HCT116 (cell line): ENCODE measurements at regions not wholly inside any gene's neighbourhood (a gene's known extent, or its start where the extent isn't known, plus 50 kb on each side); places are given as distances from the start of the nearest gene placed in this dataset.

Experiments used
- ATAC-seq: fragments of 200-7000 bp; cut with Tn5 transposase; 2 replicates; pipeline ENCODE4 v1.9.1; 2020; ENCODE audit warnings: mild to moderate bottlenecking, moderate library complexity
- BruUV-seq: library from RNA; stranded (reverse); fragments of 400-500 nt; replicated peaks from 2 replicates; lab custom pipeline; 2021; lab: Mats Ljungman, UMichigan
- CTCF ChIA-PET: fragments of 300-600 bp; sonication (Branson Sonifier 250); formaldehyde crosslinking; loops from one replicate; lab custom pipeline; 2021; ENCODE audit warnings: antibody characterized with exemption; lab: Charles Lee
- POLR2A ChIA-PET: fragments of 300-600, 350-600 bp; sonication (Branson Sonifier 250); formaldehyde crosslinking; loops from one replicate; lab custom pipeline; 2021; ENCODE audit warnings: antibody characterized with exemption; lab: Charles Lee
- RAD21 ChIA-PET, 2 experiments: fragments of 300-600 bp; sonication (Branson Sonifier 250); formaldehyde crosslinking; loops; one replicate each; lab custom pipeline; 2023; ENCODE audit warnings: low total read pairs in 2 of 2; ENCODE audit not compliant: uncharacterized antibody in 2 of 2, unreplicated experiment in 2 of 2, low non-redundant PET in 1 of 2; lab: Charles Lee
- DNase-seq: peaks from one replicate; pipeline ENCODE4 v3.0.0-alpha.2; 2010; ENCODE audit warnings: low read depth, low spot score
- H2AFZ ChIP-seq: fragments of 200-600 bp; shearing (Covaris generic), sonication (generic); 2 replicates; pipeline ENCODE4 v1.6.1; 2017; ENCODE audit warnings: low read depth, mixed run types, mixed read lengths, antibody characterized with exemption, low read length; ENCODE audit not compliant: poor library complexity, severe bottlenecking
- H3K27ac ChIP-seq: 2 replicates; pipeline ENCODE4 v1.5.1; 2012; ENCODE audit warnings: low read depth, low read length
- H3K27me3 ChIP-seq: fragments of 200-600 bp; sonication (generic); 2 replicates; pipeline ENCODE4 v1.6.1; 2016; ENCODE audit warnings: mixed run types, low read length, mixed read lengths; ENCODE audit not compliant: insufficient read depth
- H3K36me3 ChIP-seq, 2 experiments: fragments of 200-500 bp in 1 of 2; fragments of 200-600 bp in 1 of 2; sonication (Bioruptor generic) in 1 of 2; sonication (generic) in 1 of 2; 2 replicates each; pipeline versions ENCODE4 v1.5.1 to v1.6.1; 2014 to 2016; ENCODE audit warnings: low read length in 2 of 2, inconsistent platforms in 1 of 2, mixed read lengths in 1 of 2, mixed run types in 1 of 2; ENCODE audit not compliant: insufficient read depth in 2 of 2, control insufficient read depth in 1 of 2
- H3K4me1 ChIP-seq, 2 experiments: fragments of 200-600 bp in 1 of 2; sonication (generic) in 1 of 2; 2 replicates each; pipeline versions ENCODE4 v1.5.1 to v1.6.1; 2012 to 2017; ENCODE audit warnings: low read length in 2 of 2, inconsistent platforms in 1 of 2, mild to moderate bottlenecking in 1 of 2, mixed read lengths in 1 of 2, mixed run types in 1 of 2, moderate library complexity in 1 of 2; ENCODE audit not compliant: insufficient read depth in 2 of 2, control insufficient read depth in 1 of 2
- H3K4me2 ChIP-seq: fragments of 200-600 bp; sonication (generic); 2 replicates; pipeline ENCODE4 v1.6.1; 2017; ENCODE audit warnings: mixed run types, low read length, mixed read lengths
- H3K4me3 ChIP-seq, 2 experiments: fragments of 200-600 bp in 1 of 2; sonication (generic) in 1 of 2; replicated peaks in 1 of 2; 2 replicates each; pipeline ENCODE4 v1.5.1; 2011 to 2016; ENCODE audit warnings: low read length in 2 of 2, control low read depth in 1 of 2, low read depth in 1 of 2, mild to moderate bottlenecking in 1 of 2, mixed read lengths in 1 of 2, mixed run types in 1 of 2
- H3K79me2 ChIP-seq: fragments of 200-600 bp; sonication (generic); 2 replicates; pipeline ENCODE4 v1.6.1; 2017; ENCODE audit warnings: mild to moderate bottlenecking, mixed run types, low read length, moderate library complexity, mixed read lengths; ENCODE audit not compliant: insufficient read depth
- H3K9ac ChIP-seq: fragments of 200-600 bp; sonication (generic); 2 replicates; pipeline ENCODE4 v1.6.1; 2016; ENCODE audit warnings: low read length, mixed read lengths
- H3K9me2 ChIP-seq: fragments of 200-600 bp; sonication (generic), shearing (Covaris generic); 2 replicates; pipeline ENCODE4 v1.6.1; 2017; ENCODE audit warnings: mixed run types, mild to moderate bottlenecking, moderate library complexity; ENCODE audit not compliant: insufficient read depth
- H3K9me3 ChIP-seq, 2 experiments: fragments of 200-500 bp in 1 of 2; fragments of 200-600 bp in 1 of 2; sonication (Bioruptor generic) in 1 of 2; sonication (generic) in 1 of 2; 2 replicates each; pipeline ENCODE4 v1.6.1; 2014 to 2017; ENCODE audit warnings: low read length in 2 of 2, mixed read lengths in 2 of 2, inconsistent platforms in 1 of 2, low read depth in 1 of 2, mild to moderate bottlenecking in 1 of 2, mixed run types in 1 of 2, moderate library complexity in 1 of 2; ENCODE audit not compliant: control insufficient read depth in 1 of 2, insufficient read depth in 1 of 2
- H4K20me1 ChIP-seq: fragments of 200-600 bp; sonication (generic), shearing (Covaris generic); 2 replicates; pipeline ENCODE4 v1.6.1; 2017; ENCODE audit warnings: mixed run types, mild to moderate bottlenecking, moderate library complexity; ENCODE audit not compliant: insufficient read depth
- CEBPB ChIP-seq: IDR thresholded peaks from 2 replicates; pipeline ENCODE4 v1.6.1; 2012; ENCODE audit warnings: low read depth
- FOSL1 ChIP-seq: IDR thresholded peaks from 2 replicates; pipeline ENCODE4 v1.6.1; 2012; ENCODE audit warnings: low read depth
- POLR2AphosphoS5 ChIP-seq: IDR thresholded peaks from 2 replicates; pipeline ENCODE4 v1.6.1; 2011; ENCODE audit warnings: mild to moderate bottlenecking, low read depth, low read length, moderate library complexity
- SIN3A ChIP-seq: IDR thresholded peaks from 2 replicates; pipeline ENCODE4 v1.6.1; 2012; ENCODE audit warnings: low read depth
- ZFX ChIP-seq: fragments of 450-650 bp; IDR thresholded peaks from 2 replicates; pipeline ENCODE4 v1.6.1; 2017
- ZNF274 ChIP-seq: fragments of 200-500 bp; sonication (Bioruptor generic); IDR thresholded peaks from 2 replicates; pipeline ENCODE4 v1.6.1; 2014; ENCODE audit warnings: mild to moderate bottlenecking, low read depth, low read length, inconsistent platforms
- intact Hi-C: fragments of 100-400 bp; cut with micrococcal nuclease; formaldehyde crosslinking; loops from 2 replicates; pipeline ENCODE4 v1.10.0; 2022

DNA sequence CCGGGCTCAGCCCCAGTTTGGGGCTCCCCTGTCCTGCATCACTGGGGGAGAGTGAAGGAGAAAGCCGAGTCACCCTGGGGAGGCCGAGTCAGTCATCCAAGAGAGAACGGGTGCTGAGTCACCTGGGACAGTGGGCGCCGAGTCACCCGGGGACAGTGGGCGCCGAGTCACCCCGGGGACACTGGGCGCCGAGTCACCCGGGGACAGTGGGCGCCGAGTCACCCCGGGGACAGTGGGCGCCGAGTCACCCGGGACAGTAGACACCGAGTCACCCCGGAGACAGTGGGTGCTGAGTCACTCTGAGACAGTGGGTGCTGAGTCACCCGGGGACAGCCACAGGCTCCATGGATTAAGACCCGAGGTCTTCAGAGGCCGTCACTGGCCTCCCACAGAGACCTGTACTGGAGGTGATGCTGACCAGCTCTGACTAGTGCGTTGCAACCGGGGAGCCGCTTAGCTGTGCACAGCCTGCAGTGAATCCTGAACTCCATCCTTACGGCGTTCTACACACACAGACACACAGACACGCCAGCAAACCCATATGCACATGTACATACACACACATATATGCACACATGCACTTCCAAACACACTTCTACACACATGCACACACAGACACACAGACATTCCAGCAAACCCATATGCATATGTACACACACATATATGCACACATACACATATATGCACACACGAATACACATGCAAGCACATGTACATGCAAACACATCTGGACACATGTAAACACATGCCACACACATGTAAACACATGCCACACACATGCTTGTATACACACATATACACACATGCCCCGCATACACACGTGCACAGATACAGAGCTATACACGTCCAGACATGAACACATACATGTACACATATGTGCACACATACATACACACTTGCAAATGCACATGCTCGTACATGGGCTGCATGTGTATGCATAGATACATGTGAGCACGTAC, 64.9 kb upstream of the GALNT9 start:
- CTCF ChIA-PET, result no interaction called here
- Histone ChIP-seq H2AFZ (no peak overlapping the region), H3K27me3 (no peaks in the 10 kb centered on the region), H3K9me3 (no peaks in the 10 kb centered on the region), H3K27ac (peak overlapping the region; percentile 11; the same call in 1 of the 2 replicates), H3K4me1 (peaks cover 16 to 22% of the 10 kb centered on the region in 2 experiments), H4K20me1 (no peaks in the 10 kb centered on the region), H3K9me2 (no peaks in the 10 kb centered on the region), H3K9ac (peak overlapping the region; percentile 43), H3K79me2 (no peaks in the 10 kb centered on the region), H3K4me2 (peak overlapping the region; percentile 79), H3K36me3 (no peaks in the 10 kb centered on the region), H3K4me3 (peak overlapping the region; percentile 17 to 49)
- peak; percentile 52 for ATAC-seq
- intact Hi-C loops, result loop anchor here (5.0 kb wide), 1 partner anchor 107 kb away; no protein-coding TSS in a partner anchor
- POLR2A ChIA-PET, result no interaction called here
- no peak for DNase-seq
- TF ChIP-seq FOSL1 (peak; percentile 74), SIN3A (no peak)
- RAD21 ChIA-PET, result no interaction called here
- no TSS peak for BruUV-seq

DNA sequence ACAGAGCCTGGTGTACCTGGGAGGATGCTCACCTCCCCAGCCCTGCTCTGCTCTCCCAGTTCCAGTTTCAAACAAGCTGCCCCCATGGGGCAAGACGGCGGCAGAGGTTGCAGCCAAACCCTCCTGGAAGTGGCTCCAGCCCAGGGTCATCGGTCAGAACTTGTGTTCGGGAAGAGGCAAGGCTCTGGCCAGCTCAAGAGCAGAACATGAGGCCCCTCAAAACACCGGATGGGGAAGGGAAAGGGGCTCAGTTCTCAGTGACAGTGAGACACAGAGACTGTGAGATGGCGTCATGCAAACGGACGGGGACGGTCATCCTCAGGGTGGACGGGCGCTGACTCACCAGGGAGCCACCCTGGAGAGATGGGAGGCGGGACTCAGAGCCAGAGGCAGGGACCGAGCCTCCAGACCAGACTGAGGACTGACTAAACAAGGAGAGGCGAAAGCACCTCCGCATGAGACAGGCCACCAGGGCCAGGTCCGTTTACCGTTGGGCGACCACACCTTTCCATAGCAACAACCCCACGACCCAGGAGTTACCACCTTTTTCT, 63.9 kb upstream of the GALNT9 start:
- peaks cover 16 to 22% of the 10 kb centered on the region in 2 experiments for H3K4me1 ChIP-seq
- ChIA-PET CTCF (no interaction called here), RAD21 (no interaction called here), POLR2A (no interaction called here)
- DNase-seq (peak; percentile 45), ATAC-seq (peak; percentile 88)
- peak overlapping the region; percentile 17 to 49 for H3K4me3 ChIP-seq
- no peaks in the 10 kb centered on the region for H3K27me3 ChIP-seq
- TF ChIP-seq POLR2AphosphoS5 (peak; percentile 49), FOSL1 (no peak; the same call in none of the 2 replicates), ZNF274 (no peak), ZFX (no peak), CEBPB (no peak)
- TF ChIP-seq, all 23 proteins: peak for 1
- no TSS peak for BruUV-seq
- Histone ChIP-seq H3K27ac (peak overlapping the region; percentile 11; the same call in 1 of the 2 replicates), H3K36me3 (no peaks in the 10 kb centered on the region), H2AFZ (peak overlapping the region; percentile 96), H3K79me2 (no peaks in the 10 kb centered on the region), H3K9ac (peak overlapping the region; percentile 43), H3K9me2 (no peaks in the 10 kb centered on the region), H3K9me3 (no peaks in the 10 kb centered on the region), H4K20me1 (no peaks in the 10 kb centered on the region), H3K4me2 (peak overlapping the region; percentile 79)
- intact Hi-C loops, result loop anchor here (5.0 kb wide), 1 partner anchor 106 kb away; no protein-coding TSS in a partner anchor
